ENCODE measurements at regions not wholly inside any gene's neighbourhood (a gene's known extent, or its start where the extent isn't known, plus 50 kb on each side); places are given as distances from the start of the nearest gene placed in this dataset.

DNA sequence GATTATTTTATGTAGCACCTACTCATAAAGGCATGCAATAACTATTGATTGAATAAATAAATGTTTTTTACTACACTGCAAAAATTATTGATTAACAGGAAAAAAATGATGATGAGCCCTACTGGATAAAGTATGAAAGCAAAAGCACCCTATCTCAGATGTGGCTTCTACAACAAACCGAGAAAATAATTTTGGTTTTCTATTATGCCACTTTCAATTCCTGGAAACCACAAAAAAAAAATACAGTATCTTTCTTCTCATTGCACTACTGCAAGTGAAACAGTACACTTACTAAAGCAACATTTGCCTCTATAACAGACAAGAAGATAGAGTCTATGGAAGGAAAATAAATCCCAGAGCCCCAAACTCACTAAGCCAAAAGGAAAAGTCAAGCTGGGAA, 1882.4 kb downstream of the NCAM2 start:
- TF ChIP-seq, protein P1, sequence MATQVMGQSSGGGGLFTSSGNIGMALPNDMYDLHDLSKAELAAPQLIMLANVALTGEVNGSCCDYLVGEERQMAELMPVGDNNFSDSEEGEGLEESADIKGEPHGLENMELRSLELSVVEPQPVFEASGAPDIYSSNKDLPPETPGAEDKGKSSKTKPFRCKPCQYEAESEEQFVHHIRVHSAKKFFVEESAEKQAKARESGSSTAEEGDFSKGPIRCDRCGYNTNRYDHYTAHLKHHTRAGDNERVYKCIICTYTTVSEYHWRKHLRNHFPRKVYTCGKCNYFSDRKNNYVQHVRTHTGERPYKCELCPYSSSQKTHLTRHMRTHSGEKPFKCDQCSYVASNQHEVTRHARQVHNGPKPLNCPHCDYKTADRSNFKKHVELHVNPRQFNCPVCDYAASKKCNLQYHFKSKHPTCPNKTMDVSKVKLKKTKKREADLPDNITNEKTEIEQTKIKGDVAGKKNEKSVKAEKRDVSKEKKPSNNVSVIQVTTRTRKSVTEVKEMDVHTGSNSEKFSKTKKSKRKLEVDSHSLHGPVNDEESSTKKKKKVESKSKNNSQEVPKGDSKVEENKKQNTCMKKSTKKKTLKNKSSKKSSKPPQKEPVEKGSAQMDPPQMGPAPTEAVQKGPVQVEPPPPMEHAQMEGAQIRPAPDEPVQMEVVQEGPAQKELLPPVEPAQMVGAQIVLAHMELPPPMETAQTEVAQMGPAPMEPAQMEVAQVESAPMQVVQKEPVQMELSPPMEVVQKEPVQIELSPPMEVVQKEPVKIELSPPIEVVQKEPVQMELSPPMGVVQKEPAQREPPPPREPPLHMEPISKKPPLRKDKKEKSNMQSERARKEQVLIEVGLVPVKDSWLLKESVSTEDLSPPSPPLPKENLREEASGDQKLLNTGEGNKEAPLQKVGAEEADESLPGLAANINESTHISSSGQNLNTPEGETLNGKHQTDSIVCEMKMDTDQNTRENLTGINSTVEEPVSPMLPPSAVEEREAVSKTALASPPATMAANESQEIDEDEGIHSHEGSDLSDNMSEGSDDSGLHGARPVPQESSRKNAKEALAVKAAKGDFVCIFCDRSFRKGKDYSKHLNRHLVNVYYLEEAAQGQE (IDR thresholded peaks at IDR 0.05; ENCODE audit: insufficient read depth in 1 of 2, low read depth in 2 of 2, low read length in 2 of 2) = no peak
- TF ChIP-seq FOXP2 (optimal IDR thresholded peaks at IDR 0.05; ENCODE audit: borderline replicate concordance, extremely low read depth, extremely low read length, insufficient read depth) (no peak), TAF1 (IDR thresholded peaks at IDR 0.05; ENCODE audit: borderline replicate concordance, insufficient read depth, low read length) (no peak), SIN3A (IDR thresholded peaks at IDR 0.05; ENCODE audit: borderline replicate concordance, insufficient read depth, low read length) (no peak), POLR2AphosphoS5 (IDR thresholded peaks at IDR 0.05; ENCODE audit: low read depth, low read length) (no peak)

DNA sequence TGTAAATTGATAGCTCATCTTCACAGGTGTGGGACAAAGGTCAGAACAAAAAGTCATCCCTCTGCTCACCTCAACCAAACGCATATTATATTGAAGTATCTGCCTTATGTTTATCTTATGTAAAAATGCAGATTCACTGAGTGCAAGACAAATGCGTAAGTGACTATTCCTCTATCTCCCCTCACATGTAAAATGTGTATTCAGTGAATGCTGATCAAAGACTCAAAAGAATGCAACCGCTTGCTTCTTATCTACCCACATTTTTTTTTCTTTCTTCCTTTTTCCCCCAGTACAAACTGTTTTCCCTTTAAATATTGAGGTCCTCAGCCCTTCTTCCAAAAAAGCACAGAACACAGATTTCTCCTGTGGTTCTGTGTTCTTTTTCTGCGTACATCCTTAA, 1882.9 kb downstream of the NCAM2 start:
- no peak for TF ChIP-seq SIN3A (IDR thresholded peaks at IDR 0.05; ENCODE audit: borderline replicate concordance, insufficient read depth, low read length)
- TF ChIP-seq POLR2AphosphoS5 (IDR thresholded peaks at IDR 0.05; ENCODE audit: low read depth, low read length) = no peak
- TF ChIP-seq FOXP2 (optimal IDR thresholded peaks at IDR 0.05; ENCODE audit: borderline replicate concordance, extremely low read depth, extremely low read length, insufficient read depth) = no peak
- no peak for TF ChIP-seq TAF1 (IDR thresholded peaks at IDR 0.05; ENCODE audit: borderline replicate concordance, insufficient read depth, low read length)
- TF ChIP-seq, protein P1 (IDR thresholded peaks at IDR 0.05; ENCODE audit: insufficient read depth in 1 of 2, low read depth in 2 of 2, low read length in 2 of 2) = no peak

DNA sequence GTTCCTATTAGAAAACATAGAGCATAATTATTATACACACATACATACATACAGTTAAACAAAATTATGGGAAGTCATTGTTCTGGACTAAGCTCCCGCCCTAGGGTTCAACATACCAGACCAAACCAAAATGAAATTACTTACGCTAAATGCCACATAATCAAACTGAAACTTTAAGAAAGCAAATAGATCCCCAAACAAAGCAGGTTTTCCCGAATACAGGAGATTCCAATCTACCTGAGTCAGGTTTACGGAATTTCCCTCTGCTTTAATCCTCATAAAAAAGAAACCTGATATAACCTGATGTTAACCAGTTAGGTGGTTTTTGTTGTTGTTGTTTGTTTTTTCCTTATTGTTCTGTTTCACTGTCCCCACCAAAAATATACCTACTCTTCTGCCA, 1886.9 kb downstream of the NCAM2 start:
- no peak for TF ChIP-seq TAF1 (IDR thresholded peaks at IDR 0.05; ENCODE audit: borderline replicate concordance, insufficient read depth, low read length)

DNA sequence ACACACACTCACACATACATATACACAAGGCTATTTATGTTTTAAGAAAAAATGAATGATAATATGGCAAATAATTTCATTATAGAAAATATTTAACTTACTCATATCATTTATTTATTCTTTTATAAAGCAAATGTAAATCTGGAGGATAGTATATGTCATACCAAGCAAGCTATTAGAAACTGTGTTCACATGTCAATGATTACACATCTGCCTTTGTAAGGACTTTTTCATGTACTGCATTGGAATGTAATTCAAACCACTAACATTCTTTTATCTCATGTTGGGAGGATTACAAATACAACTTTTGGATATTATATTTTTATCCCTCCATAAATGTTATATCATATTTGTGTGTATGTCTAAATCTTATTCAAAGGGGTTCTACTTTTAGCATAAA, 1887.4 kb downstream of the NCAM2 start:
- TF ChIP-seq SIN3A (IDR thresholded peaks at IDR 0.05; ENCODE audit: borderline replicate concordance, insufficient read depth, low read length) (no peak), TAF1 (IDR thresholded peaks at IDR 0.05; ENCODE audit: borderline replicate concordance, insufficient read depth, low read length) (no peak), POLR2AphosphoS5 (IDR thresholded peaks at IDR 0.05; ENCODE audit: low read depth, low read length) (no peak), FOXP2 (optimal IDR thresholded peaks at IDR 0.05; ENCODE audit: borderline replicate concordance, extremely low read depth, extremely low read length, insufficient read depth) (no peak)
- TF ChIP-seq, protein P1 (IDR thresholded peaks at IDR 0.05; ENCODE audit: insufficient read depth in 1 of 2, low read depth in 2 of 2, low read length in 2 of 2) = no peak

DNA sequence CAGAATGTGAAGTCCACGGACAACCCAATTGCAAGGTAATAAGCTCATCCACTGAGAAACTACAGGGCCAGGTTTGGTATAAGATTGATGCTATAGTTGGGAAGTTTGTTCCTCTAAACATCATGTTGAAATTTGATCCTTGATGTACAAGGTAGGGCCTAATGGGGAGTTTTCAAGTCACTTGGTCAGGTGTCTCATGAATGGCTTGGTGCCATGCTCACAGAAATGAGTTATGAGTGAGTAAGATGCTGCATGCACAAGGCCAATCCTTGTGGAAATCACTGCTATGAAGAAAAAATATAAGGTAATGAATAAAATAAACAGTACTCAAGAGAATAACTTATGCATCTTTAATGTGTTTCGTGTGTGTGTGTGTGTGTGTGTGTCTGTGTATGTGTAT, 1891.2 kb downstream of the NCAM2 start:
- TF ChIP-seq, protein P1 (IDR thresholded peaks at IDR 0.05; ENCODE audit: insufficient read depth in 1 of 2, low read depth in 2 of 2, low read length in 2 of 2) = no peak
- TF ChIP-seq TAF1 (IDR thresholded peaks at IDR 0.05; ENCODE audit: borderline replicate concordance, insufficient read depth, low read length) (no peak), FOXP2 (optimal IDR thresholded peaks at IDR 0.05; ENCODE audit: borderline replicate concordance, extremely low read depth, extremely low read length, insufficient read depth) (no peak), POLR2AphosphoS5 (IDR thresholded peaks at IDR 0.05; ENCODE audit: low read depth, low read length) (no peak), SIN3A (IDR thresholded peaks at IDR 0.05; ENCODE audit: borderline replicate concordance, insufficient read depth, low read length) (no peak)
